MM.1S (cell line): ENCODE measurements at regions not wholly inside any gene's neighbourhood (a gene's known extent, or its start where the extent isn't known, plus 50 kb on each side); places are given as distances from the start of the nearest gene placed in this dataset.

Experiments
- CTCF ChIP-seq: fragments of 300-600 bp; sonication (generic); IDR thresholded peaks from 2 replicates; pipeline ENCODE4 v1.5.1; 2016; ENCODE audit warnings: antibody characterized with exemption, low read length, mixed read lengths
- EZH2 ChIP-seq: fragments of 300-600 bp; sonication (generic); optimal IDR thresholded peaks from 2 replicates; pipeline ENCODE3; 2017; ENCODE audit warnings: low read depth, mild to moderate bottlenecking, antibody characterized with exemption, low read length, mixed read lengths
- EZH2phosphoT487 ChIP-seq: fragments of 300-600 bp; sonication (generic); IDR thresholded peaks from 2 replicates; pipeline ENCODE4 v1.6.1; 2018; ENCODE audit warnings: antibody characterized with exemption, low read length

- TF ChIP-seq CTCF (no peak), EZH2 (no peak), EZH2phosphoT487 (no peak)
Observed at GRCh38 chr13:34243403-34243802, 425.5 kb downstream of the RFC3 start.
